Astrocyte (in vitro differentiated cells and primary cell): ENCODE measurements at regions not wholly inside any gene's neighbourhood (a gene's known extent, or its start where the extent isn't known, plus 50 kb on each side); places are given as distances from the start of the nearest gene placed in this dataset.

Source experiments
- DNase-seq: peaks from one replicate; pipeline ENCODE4 v3.0.0-alpha.2; 2010; ENCODE audit warnings: low read depth
- FAIRE-seq: peaks from 2 replicates; lab custom pipeline; 2011; peaks lifted over from hg19 to GRCh38; lab: Jason Lieb, UNC
- H2AFZ ChIP-seq: 2 replicates; pipeline ENCODE4 v1.6.0; 2012; ENCODE audit warnings: low read depth, low read length, inconsistent platforms
- H3K27ac ChIP-seq: 2 replicates; pipeline ENCODE4 v1.5.1; 2011; ENCODE audit warnings: low read depth, low read length, inconsistent platforms
- H3K27me3 ChIP-seq: 2 replicates; pipeline ENCODE4 v1.6.0; 2011; ENCODE audit warnings: low read length, inconsistent platforms; ENCODE audit not compliant: insufficient read depth
- H3K36me3 ChIP-seq: 2 replicates; pipeline ENCODE4 v1.5.1; 2011; ENCODE audit warnings: low read length, inconsistent platforms; ENCODE audit not compliant: insufficient read depth
- H3K4me1 ChIP-seq: 2 replicates; pipeline ENCODE4 v1.5.1; 2011; ENCODE audit warnings: low read length, inconsistent platforms; ENCODE audit not compliant: insufficient read depth
- H3K4me2 ChIP-seq: 2 replicates; pipeline ENCODE4 v1.6.0; 2012; ENCODE audit warnings: low read length, inconsistent platforms
- H3K4me3 ChIP-seq: 2 replicates; pipeline ENCODE4 v1.5.1; 2011; ENCODE audit warnings: low read depth, mild to moderate bottlenecking, low read length, inconsistent platforms; ENCODE audit not compliant: insufficient read depth
- H3K79me2 ChIP-seq: 2 replicates; pipeline ENCODE4 v1.6.0; 2012; ENCODE audit warnings: mild to moderate bottlenecking, low read length, inconsistent platforms; ENCODE audit not compliant: insufficient read depth
- H3K9ac ChIP-seq: 2 replicates; pipeline ENCODE4 v1.6.0; 2012; ENCODE audit warnings: mild to moderate bottlenecking, low read length, inconsistent platforms
- H3K9me3 ChIP-seq: 2 replicates; pipeline ENCODE4 v1.5.1; 2012; ENCODE audit warnings: low read depth, mild to moderate bottlenecking, low read length, inconsistent platforms; ENCODE audit not compliant: insufficient read depth
- H4K20me1 ChIP-seq: 2 replicates; pipeline ENCODE4 v1.6.0; 2012; ENCODE audit warnings: low read length, inconsistent platforms; ENCODE audit not compliant: insufficient read depth
- H3K27ac Mint-ChIP-seq: one replicate; pipeline ENCODE4 v1.8.0; 2021; ENCODE audit warnings: mild to moderate bottlenecking, mixed read lengths; ENCODE audit not compliant: unreplicated experiment
- H3K27me3 Mint-ChIP-seq: one replicate; pipeline ENCODE4 v1.8.0; 2021; ENCODE audit warnings: low read depth, mixed read lengths; ENCODE audit not compliant: unreplicated experiment
- H3K36me3 Mint-ChIP-seq: one replicate; pipeline ENCODE4 v1.8.0; 2021; ENCODE audit warnings: low read depth, mixed read lengths; ENCODE audit not compliant: unreplicated experiment
- H3K4me1 Mint-ChIP-seq: one replicate; pipeline ENCODE4 v1.8.0; 2021; ENCODE audit warnings: low read depth, mixed read lengths; ENCODE audit not compliant: unreplicated experiment
- H3K4me3 Mint-ChIP-seq: one replicate; pipeline ENCODE4 v1.8.0; 2021; ENCODE audit warnings: mild to moderate bottlenecking, moderate library complexity, mixed read lengths; ENCODE audit not compliant: unreplicated experiment
- H3K9me3 Mint-ChIP-seq: one replicate; pipeline ENCODE4 v1.8.0; 2021; ENCODE audit warnings: mild to moderate bottlenecking, mixed read lengths; ENCODE audit not compliant: unreplicated experiment
- CTCF ChIP-seq: IDR thresholded peaks from 2 replicates; pipeline ENCODE4 v1.5.1; 2011; ENCODE audit warnings: low read depth, mild to moderate bottlenecking, inconsistent platforms, low read length, moderate library complexity; ENCODE audit not compliant: insufficient read depth
- EZH2 ChIP-seq: IDR thresholded peaks from 2 replicates; pipeline ENCODE4 v1.6.1; 2012; ENCODE audit warnings: mild to moderate bottlenecking, low read length, inconsistent platforms; ENCODE audit not compliant: insufficient read depth

- no peaks in the 10 kb centered on the region for H4K20me1 ChIP-seq
- no peaks in the 10 kb centered on the region for H3K36me3 Mint-ChIP-seq
- H3K9me3 ChIP-seq: no peaks in the 10 kb centered on the region
- H3K4me1 ChIP-seq: no peaks in the 10 kb centered on the region
- no peak overlapping the region for H3K9ac ChIP-seq
- H3K4me3 Mint-ChIP-seq: no peak overlapping the region
- TF ChIP-seq EZH2 (no peak), CTCF (no peak)
- no peaks in the 10 kb centered on the region for H3K27me3 Mint-ChIP-seq
- H3K4me2 ChIP-seq: no peak overlapping the region
- no peak overlapping the region for H3K27ac ChIP-seq
- H2AFZ ChIP-seq: no peak overlapping the region
- no peaks in the 10 kb centered on the region for H3K9me3 Mint-ChIP-seq
- H3K79me2 ChIP-seq: no peaks in the 10 kb centered on the region
- no peak for FAIRE-seq
- H3K27me3 ChIP-seq: no peaks in the 10 kb centered on the region
- H3K27ac Mint-ChIP-seq: no peak overlapping the region
- H3K4me1 Mint-ChIP-seq: no peaks in the 10 kb centered on the region
- no peaks in the 10 kb centered on the region for H3K36me3 ChIP-seq
- no peak for DNase-seq
- H3K4me3 ChIP-seq: no peak overlapping the region
These were observed 221.3 kb downstream of the MBD2 start for GRCh38 chr18:54003195-54003594.

GRCh38 chr18:53997064-53997463, 227.4 kb downstream of the MBD2 start:
- Mint-ChIP-seq H3K9me3 (no peaks in the 10 kb centered on the region), H3K4me3 (no peak overlapping the region), H3K36me3 (no peaks in the 10 kb centered on the region), H3K4me1 (no peaks in the 10 kb centered on the region), H3K27ac (no peak overlapping the region), H3K27me3 (no peaks in the 10 kb centered on the region)
- no peak for TF ChIP-seq EZH2
- TF ChIP-seq CTCF: no peak
- no peak overlapping the region for H3K4me3 ChIP-seq
- H3K9me3 ChIP-seq: no peaks in the 10 kb centered on the region
- DNase-seq (no peak), FAIRE-seq (no peak)
- H4K20me1 ChIP-seq: no peaks in the 10 kb centered on the region
- H3K4me1 ChIP-seq: no peaks in the 10 kb centered on the region
- no peak overlapping the region for H3K4me2 ChIP-seq
- no peaks in the 10 kb centered on the region for H3K36me3 ChIP-seq
- H3K79me2 ChIP-seq: no peaks in the 10 kb centered on the region
- no peak overlapping the region for H3K9ac ChIP-seq
- H3K27ac ChIP-seq: no peak overlapping the region
- H2AFZ ChIP-seq: no peak overlapping the region
- no peaks in the 10 kb centered on the region for H3K27me3 ChIP-seq

- Histone ChIP-seq H3K9ac (no peak overlapping the region), H3K4me2 (no peak overlapping the region), H3K9me3 (no peaks in the 10 kb centered on the region), H2AFZ (no peak overlapping the region), H3K27me3 (no peaks in the 10 kb centered on the region), H3K79me2 (no peaks in the 10 kb centered on the region), H3K4me1 (no peaks in the 10 kb centered on the region), H3K27ac (no peak overlapping the region), H3K4me3 (no peak overlapping the region), H3K36me3 (no peaks in the 10 kb centered on the region), H4K20me1 (no peaks in the 10 kb centered on the region)
- Mint-ChIP-seq H3K9me3 (no peaks in the 10 kb centered on the region), H3K4me1 (peaks cover 10% of the 10 kb centered on the region), H3K4me3 (no peak overlapping the region), H3K36me3 (no peaks in the 10 kb centered on the region), H3K27ac (no peak overlapping the region), H3K27me3 (no peaks in the 10 kb centered on the region)
- DNase-seq: no peak
- FAIRE-seq: no peak
- TF ChIP-seq EZH2 (no peak), CTCF (no peak)
These were observed 230.5 kb downstream of the MBD2 start for GRCh38 chr18:53994016-53994415.
